ENCODE measurements at regions not wholly inside any gene's neighbourhood (a gene's known extent, or its start where the extent isn't known, plus 50 kb on each side); places are given as distances from the start of the nearest gene placed in this dataset.

- Mint-ChIP-seq H3K27ac (no peak overlapping the region), H3K4me3 (no peak overlapping the region), H3K4me1 (peaks cover 0 to 3% of the 10 kb centered on the region in 2 donors), H3K9me3 (peaks cover 6% of the 10 kb centered on the region in 2 donors), H3K36me3 (peaks cover 0 to 4% of the 10 kb centered on the region in 2 donors), H3K27me3 (peaks cover 12 to 13% of the 10 kb centered on the region in 2 donors)
- ATAC-seq (replicated peaks) (no peak), DNase-seq (no peak)
These were observed 143.8 kb upstream of the ARID2 start for GRCh38 chr12:45585522-45586230.

GRCh38 chr12:45586486-45586885 is 143.0 kb upstream of the ARID2 start:
- Mint-ChIP-seq H3K4me3 (no peak overlapping the region), H3K4me1 (peaks cover 0 to 3% of the 10 kb centered on the region in 2 donors), H3K27ac (no peak overlapping the region), H3K36me3 (no peaks in the 10 kb centered on the region), H3K9me3 (no peaks in the 10 kb centered on the region), H3K27me3 (peaks cover 6 to 7% of the 10 kb centered on the region in 2 donors)
- ATAC-seq (replicated peaks) (no peak), DNase-seq (no peak)

GRCh38 chr12:45587012-45587411 is 142.5 kb upstream of the ARID2 start:
- Mint-ChIP-seq H3K36me3 (no peaks in the 10 kb centered on the region), H3K27me3 (peaks cover 1 to 2% of the 10 kb centered on the region in 2 donors), H3K4me3 (no peak overlapping the region), H3K27ac (no peak overlapping the region), H3K9me3 (no peaks in the 10 kb centered on the region), H3K4me1 (peaks cover 0 to 3% of the 10 kb centered on the region in 2 donors)
- DNase-seq (no peak), ATAC-seq (replicated peaks) (no peak)

GRCh38 chr12:45587877-45588533 is 141.5 kb upstream of the ARID2 start:
- ATAC-seq (replicated peaks) = no peak
- no peak overlapping the region for H3K27ac Mint-ChIP-seq

GRCh38 chr12:45590646-45591045 is 138.9 kb upstream of the ARID2 start:
- Mint-ChIP-seq H3K4me3 (no peak overlapping the region), H3K27ac (no peak overlapping the region), H3K36me3 (peaks cover 0 to 3% of the 10 kb centered on the region in 2 donors), H3K4me1 (no peaks in the 10 kb centered on the region), H3K9me3 (peaks cover 3% of the 10 kb centered on the region in 2 donors), H3K27me3 (peaks cover 0 to 5% of the 10 kb centered on the region in 2 donors)
- DNase-seq (no peak), ATAC-seq (replicated peaks) (no peak)

More at GRCh38 chr12:45587877-45588533, 141.5 kb upstream of the ARID2 start:
- Mint-ChIP-seq H3K9me3 (no peaks in the 10 kb centered on the region), H3K27me3 (peaks cover 0 to 2% of the 10 kb centered on the region in 2 donors), H3K36me3 (no peaks in the 10 kb centered on the region), H3K4me3 (no peak overlapping the region), H3K4me1 (peaks cover 0 to 3% of the 10 kb centered on the region in 2 donors)
- no peak for DNase-seq

- Mint-ChIP-seq H3K27ac (no peak overlapping the region), H3K36me3 (peaks cover 0 to 3% of the 10 kb centered on the region in 2 donors), H3K27me3 (peaks cover 0 to 8% of the 10 kb centered on the region in 2 donors), H3K9me3 (peaks cover 3% of the 10 kb centered on the region in 2 donors), H3K4me3 (no peak overlapping the region), H3K4me1 (no peaks in the 10 kb centered on the region)
- DNase-seq (no peak), ATAC-seq (replicated peaks) (no peak)
These were observed 137.9 kb upstream of the ARID2 start for GRCh38 chr12:45591635-45592034.

- H3K9me3 Mint-ChIP-seq = peaks cover 3% of the 10 kb centered on the region in 2 donors
- no peak overlapping the region for H3K27ac Mint-ChIP-seq
- H3K4me1 Mint-ChIP-seq = no peaks in the 10 kb centered on the region
- ATAC-seq (replicated peaks) (no peak), DNase-seq (no peak)
- peaks cover 0 to 8% of the 10 kb centered on the region in 2 donors for H3K27me3 Mint-ChIP-seq
- peaks cover 0 to 3% of the 10 kb centered on the region in 2 donors for H3K36me3 Mint-ChIP-seq
- no peak overlapping the region for H3K4me3 Mint-ChIP-seq
These were observed 133.1 kb upstream of the ARID2 start for GRCh38 chr12:45596366-45596765.

- DNase-seq = no peak
- Mint-ChIP-seq H3K27ac (no peak overlapping the region), H3K4me1 (no peaks in the 10 kb centered on the region), H3K4me3 (no peak overlapping the region), H3K27me3 (peaks cover 0 to 3% of the 10 kb centered on the region in 2 donors), H3K9me3 (peaks cover 3% of the 10 kb centered on the region in 2 donors), H3K36me3 (peaks cover 0 to 3% of the 10 kb centered on the region in 2 donors)
- no peak for ATAC-seq (replicated peaks)
These were observed 131.2 kb upstream of the ARID2 start for GRCh38 chr12:45598336-45598735.

- ATAC-seq (replicated peaks) = no peak
- Mint-ChIP-seq H3K27ac (no peak overlapping the region), H3K4me1 (no peaks in the 10 kb centered on the region), H3K9me3 (peaks cover 3% of the 10 kb centered on the region in 2 donors), H3K4me3 (no peak overlapping the region), H3K27me3 (peaks cover 0 to 3% of the 10 kb centered on the region in 2 donors), H3K36me3 (peaks cover 0 to 3% of the 10 kb centered on the region in 2 donors)
- no peak for DNase-seq
These were observed 130.7 kb upstream of the ARID2 start for GRCh38 chr12:45598761-45599160.

- no peak for DNase-seq
- Mint-ChIP-seq H3K9me3 (peaks cover 3% of the 10 kb centered on the region in 2 donors), H3K27ac (no peak overlapping the region), H3K36me3 (peaks cover 0 to 3% of the 10 kb centered on the region in 2 donors), H3K4me1 (no peaks in the 10 kb centered on the region), H3K4me3 (no peak overlapping the region), H3K27me3 (peaks cover 0 to 3% of the 10 kb centered on the region in 2 donors)
- ATAC-seq (replicated peaks) = no peak
These were observed 130.3 kb upstream of the ARID2 start for GRCh38 chr12:45599196-45599595.

- H3K27me3 Mint-ChIP-seq = peaks cover 6 to 7% of the 10 kb centered on the region in 2 donors
- H3K4me1 Mint-ChIP-seq = no peaks in the 10 kb centered on the region
- no peak for ATAC-seq (replicated peaks)
- H3K27ac Mint-ChIP-seq = no peak overlapping the region
- peaks cover 5 to 11% of the 10 kb centered on the region in 2 donors for H3K9me3 Mint-ChIP-seq
- no peak for DNase-seq
- H3K36me3 Mint-ChIP-seq = peaks cover 4 to 5% of the 10 kb centered on the region in 2 donors
- H3K4me3 Mint-ChIP-seq = no peak overlapping the region
These were observed 128.1 kb upstream of the ARID2 start for GRCh38 chr12:45601390-45601789.

- ATAC-seq (replicated peaks) (no peak), DNase-seq (no peak)
- H3K27me3 Mint-ChIP-seq = peaks cover 5 to 6% of the 10 kb centered on the region in 2 donors
- no peak overlapping the region for H3K27ac Mint-ChIP-seq
- no peak overlapping the region for H3K4me3 Mint-ChIP-seq
- no peaks in the 10 kb centered on the region for H3K4me1 Mint-ChIP-seq
- peaks cover 4 to 5% of the 10 kb centered on the region in 2 donors for H3K36me3 Mint-ChIP-seq
- H3K9me3 Mint-ChIP-seq = peaks cover 5 to 11% of the 10 kb centered on the region in 2 donors
These were observed 127.6 kb upstream of the ARID2 start for GRCh38 chr12:45601888-45602287.

GRCh38 chr12:45605624-45606023 is 123.9 kb upstream of the ARID2 start:
- no peak overlapping the region for H3K27ac Mint-ChIP-seq
- no peak overlapping the region for H3K4me3 Mint-ChIP-seq
- peaks cover 5 to 16% of the 10 kb centered on the region in 2 donors for H3K27me3 Mint-ChIP-seq
- DNase-seq (no peak), ATAC-seq (replicated peaks) (no peak)
- no peaks in the 10 kb centered on the region for H3K4me1 Mint-ChIP-seq
- peaks cover 4 to 5% of the 10 kb centered on the region in 2 donors for H3K36me3 Mint-ChIP-seq
- H3K9me3 Mint-ChIP-seq = peaks cover 5 to 11% of the 10 kb centered on the region in 2 donors

GRCh38 chr12:45611061-45611460 is 118.4 kb upstream of the ARID2 start:
- peaks cover 0 to 11% of the 10 kb centered on the region in 2 donors for H3K27me3 Mint-ChIP-seq
- DNase-seq = no peak
- peak overlapping the region; percentile 44 to 61 for H3K4me3 Mint-ChIP-seq
- H3K36me3 Mint-ChIP-seq = no peaks in the 10 kb centered on the region
- H3K4me1 Mint-ChIP-seq = peaks cover 0 to 6% of the 10 kb centered on the region in 2 donors
- ATAC-seq (replicated peaks) = peak in 1 of 2 donors; percentile 34
- H3K27ac Mint-ChIP-seq = no peak overlapping the region
- peaks cover 0 to 2% of the 10 kb centered on the region in 2 donors for H3K9me3 Mint-ChIP-seq

GRCh38 chr12:45611495-45611894 is 118.0 kb upstream of the ARID2 start:
- ATAC-seq (replicated peaks) = no peak
- peaks cover 0 to 11% of the 10 kb centered on the region in 2 donors for H3K27me3 Mint-ChIP-seq
- peak overlapping the region; percentile 44 to 61 for H3K4me3 Mint-ChIP-seq
- H3K27ac Mint-ChIP-seq = no peak overlapping the region
- no peak for DNase-seq
- peaks cover 0 to 6% of the 10 kb centered on the region in 2 donors for H3K4me1 Mint-ChIP-seq
- H3K9me3 Mint-ChIP-seq = no peaks in the 10 kb centered on the region
- H3K36me3 Mint-ChIP-seq = no peaks in the 10 kb centered on the region
